ENCODE measurements at regions not wholly inside any gene's neighbourhood (a gene's known extent, or its start where the extent isn't known, plus 50 kb on each side); places are given as distances from the start of the nearest gene placed in this dataset.

- H2AFZ ChIP-seq (ENCODE audit: low read depth, low read length): no peak overlapping the region
- H3K79me2 ChIP-seq (replicated peaks; ENCODE audit: insufficient read depth, low read length): no peaks in the 10 kb centered on the region
- H3F3A ChIP-seq (ENCODE audit: insufficient read depth, low read length, poor library complexity, severe bottlenecking): peaks cover 7% of the 10 kb centered on the region
- H3K9ac ChIP-seq (ENCODE audit: low read length): no peak overlapping the region
- H3K9me2 ChIP-seq (ENCODE audit: insufficient read depth, low read length): no peaks in the 10 kb centered on the region
- H3K27me3 ChIP-seq (ENCODE audit: insufficient read depth, low read depth, low read length): no peaks in the 10 kb centered on the region
- no peak overlapping the region for H3K4me2 ChIP-seq (ENCODE audit: low read length)
- no peaks in the 10 kb centered on the region for H3K36me3 ChIP-seq (ENCODE audit: insufficient read depth, low read length)
- peak overlapping the region; percentile 86 for H3K27ac ChIP-seq (ENCODE audit: low read length)
- no peaks in the 10 kb centered on the region for H4K20me1 ChIP-seq (ENCODE audit: insufficient read depth)
- H3K4me3 ChIP-seq (ENCODE audit: low read length): no peak overlapping the region
- no peak for TF ChIP-seq EZH2 (IDR thresholded peaks at IDR 0.05; ENCODE audit: borderline replicate concordance, insufficient read depth, low read length, poor library complexity, severe bottlenecking)
- no peak for TF ChIP-seq TAF1 (IDR thresholded peaks at IDR 0.05; ENCODE audit: low read depth)
- TF ChIP-seq EP300 (conservative IDR thresholded peaks at IDR 0.05; ENCODE audit: poor library complexity, severe bottlenecking): no peak
- no peak for TF ChIP-seq SMC3 (conservative IDR thresholded peaks at IDR 0.05; ENCODE audit: poor library complexity)
- no peak for TF ChIP-seq MXI1 (conservative IDR thresholded peaks at IDR 0.05; ENCODE audit: poor library complexity, severe bottlenecking)
- TF ChIP-seq CTCF (IDR thresholded peaks at IDR 0.05; ENCODE audit: poor library complexity, severe bottlenecking): no peak
- no peak for TF ChIP-seq POLR2AphosphoS5 (IDR thresholded peaks at IDR 0.05)
- no peak for TF ChIP-seq RAD21 (conservative IDR thresholded peaks at IDR 0.05)
- TF ChIP-seq REST (IDR thresholded peaks at IDR 0.05; ENCODE audit: borderline replicate concordance): no peak
- H3K9me3 ChIP-seq (ENCODE audit: low read length): no peaks in the 10 kb centered on the region
Measured at GRCh38 chr12:42761086-42761485, 171.5 kb upstream of the PRICKLE1 start.

- Histone ChIP-seq H3K79me2 (replicated peaks; ENCODE audit: insufficient read depth, low read length) (no peaks in the 10 kb centered on the region), H2AFZ (ENCODE audit: low read depth, low read length) (no peak overlapping the region), H3F3A (ENCODE audit: insufficient read depth, low read length, poor library complexity, severe bottlenecking) (peaks cover 7% of the 10 kb centered on the region), H3K4me3 (ENCODE audit: low read length) (no peak overlapping the region), H3K9me2 (ENCODE audit: insufficient read depth, low read length) (no peaks in the 10 kb centered on the region), H3K9ac (ENCODE audit: low read length) (no peak overlapping the region), H4K20me1 (ENCODE audit: insufficient read depth) (no peaks in the 10 kb centered on the region), H3K9me3 (ENCODE audit: low read length) (no peaks in the 10 kb centered on the region), H3K27ac (ENCODE audit: low read length) (no peak overlapping the region), H3K27me3 (ENCODE audit: insufficient read depth, low read depth, low read length) (no peaks in the 10 kb centered on the region), H3K36me3 (ENCODE audit: insufficient read depth, low read length) (no peaks in the 10 kb centered on the region), H3K4me2 (ENCODE audit: low read length) (no peak overlapping the region)
- TF ChIP-seq MXI1 (conservative IDR thresholded peaks at IDR 0.05; ENCODE audit: poor library complexity, severe bottlenecking) (no peak), POLR2AphosphoS5 (IDR thresholded peaks at IDR 0.05) (no peak), RAD21 (conservative IDR thresholded peaks at IDR 0.05) (no peak), REST (IDR thresholded peaks at IDR 0.05; ENCODE audit: borderline replicate concordance) (no peak), TAF1 (IDR thresholded peaks at IDR 0.05; ENCODE audit: low read depth) (no peak), SMC3 (conservative IDR thresholded peaks at IDR 0.05; ENCODE audit: poor library complexity) (no peak), CTCF (IDR thresholded peaks at IDR 0.05; ENCODE audit: poor library complexity, severe bottlenecking) (no peak), EP300 (conservative IDR thresholded peaks at IDR 0.05; ENCODE audit: poor library complexity, severe bottlenecking) (no peak), EZH2 (IDR thresholded peaks at IDR 0.05; ENCODE audit: borderline replicate concordance, insufficient read depth, low read length, poor library complexity, severe bottlenecking) (no peak)
Measured at GRCh38 chr12:42760550-42760949, 171.0 kb upstream of the PRICKLE1 start.
